ENCODE measurements at regions not wholly inside any gene's neighbourhood (a gene's known extent, or its start where the extent isn't known, plus 50 kb on each side); places are given as distances from the start of the nearest gene placed in this dataset.

- TF ChIP-seq GABPB1 (CRISPR knock-in tag; IDR thresholded peaks at IDR 0.05) (no peak), E2F4 (CRISPR knock-in tag; IDR thresholded peaks at IDR 0.05; ENCODE audit: borderline replicate concordance, low read depth) (no peak), CTCF (IDR thresholded peaks at IDR 0.05) (no peak), ATF1 (CRISPR knock-in tag; IDR thresholded peaks at IDR 0.05) (no peak), IRF2 (CRISPR knock-in tag; IDR thresholded peaks at IDR 0.05; ENCODE audit: borderline replicate concordance, low read depth) (no peak), TEAD1 (CRISPR knock-in tag; IDR thresholded peaks at IDR 0.05) (no peak), MLX (CRISPR knock-in tag; IDR thresholded peaks at IDR 0.05) (no peak), ZNF263 (CRISPR knock-in tag; IDR thresholded peaks at IDR 0.05; ENCODE audit: low read depth) (no peak), ZBTB43 (CRISPR knock-in tag; IDR thresholded peaks at IDR 0.05) (no peak), MAX (CRISPR knock-in tag; IDR thresholded peaks at IDR 0.05) (no peak), ARID4B (CRISPR knock-in tag; IDR thresholded peaks at IDR 0.05; ENCODE audit: borderline replicate concordance) (no peak), ZNF512 (CRISPR knock-in tag; IDR thresholded peaks at IDR 0.05; ENCODE audit: borderline replicate concordance) (no peak)
Observed at GRCh38 chr17:73942703-73943415, 260.6 kb upstream of the RPL38 start.
